Nucleus accumbens (tissue), 56 donors: ENCODE measurements at regions not wholly inside any gene's neighbourhood (a gene's known extent, or its start where the extent isn't known, plus 50 kb on each side); places are given as distances from the start of the nearest gene placed in this dataset.

Source experiments
- DNase-seq, 56 donors: peaks; one replicate each; lab custom pipeline; 2025; lab: John Stamatoyannopoulos, UW

DNA sequence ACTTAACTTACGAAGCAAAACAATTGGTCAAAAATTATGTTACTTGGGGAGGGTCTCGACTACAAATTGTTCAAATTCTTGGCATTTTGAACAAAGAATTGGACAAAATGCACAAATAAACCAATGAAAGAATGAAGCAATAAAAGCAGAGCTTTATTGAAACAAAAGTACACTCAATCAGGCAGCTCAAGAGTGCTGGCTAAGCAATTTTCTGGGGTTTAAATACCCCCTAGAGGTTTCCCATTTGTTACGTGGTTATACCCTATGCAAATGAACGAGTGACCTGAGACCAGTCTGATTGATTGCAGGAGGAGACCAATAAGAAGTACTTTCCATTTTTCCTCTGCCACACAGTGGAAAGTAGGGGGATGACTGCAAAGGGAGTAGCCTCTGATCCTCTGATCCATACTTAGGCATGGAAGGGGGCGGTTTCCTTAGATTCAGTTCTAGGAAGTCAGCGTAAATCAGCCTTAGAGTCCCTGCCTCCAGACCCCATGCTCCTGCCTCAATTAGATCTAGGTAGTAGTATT, 228.6 kb downstream of the EFNB2 start:
- DNase-seq = no peak

DNA sequence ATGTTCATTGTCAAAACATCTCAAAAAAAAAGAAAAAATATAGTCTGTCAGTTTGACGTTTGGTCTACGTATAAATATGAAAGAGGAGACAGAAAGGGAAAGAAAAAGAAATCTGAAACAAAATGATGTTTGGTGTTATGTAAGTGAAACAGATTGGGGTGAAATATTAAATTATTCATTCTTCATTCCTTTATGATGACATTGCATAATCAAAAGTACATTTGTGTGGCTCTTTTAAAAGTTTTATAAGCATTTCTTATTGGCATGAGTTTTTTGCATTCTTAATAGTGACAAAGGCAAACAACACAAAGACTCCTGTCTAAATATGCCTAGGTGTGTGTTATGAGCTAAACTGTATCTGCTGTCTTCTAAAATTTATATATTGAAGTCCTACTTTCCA, 232.6 kb downstream of the EFNB2 start:
- DNase-seq = no peak

DNA sequence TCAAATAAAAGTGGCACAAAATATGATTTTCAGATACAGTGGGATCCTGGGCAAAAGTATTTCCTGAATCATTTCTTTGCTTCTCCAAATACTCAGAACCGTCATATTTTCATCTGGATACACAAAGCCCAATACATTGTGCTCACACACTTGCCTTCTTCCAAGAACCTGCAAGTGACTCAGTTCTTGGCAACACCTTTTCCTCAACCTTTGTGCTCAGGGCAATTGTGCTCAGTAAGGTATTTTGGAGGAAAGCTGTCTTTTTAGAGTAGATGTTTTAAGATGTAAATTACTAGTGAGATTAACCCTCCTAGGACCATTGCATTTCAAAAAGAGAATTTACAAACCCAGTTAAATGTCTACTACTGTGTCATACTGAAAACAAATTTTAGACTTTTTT, 233.5 kb downstream of the EFNB2 start:
- no peak for DNase-seq

DNA sequence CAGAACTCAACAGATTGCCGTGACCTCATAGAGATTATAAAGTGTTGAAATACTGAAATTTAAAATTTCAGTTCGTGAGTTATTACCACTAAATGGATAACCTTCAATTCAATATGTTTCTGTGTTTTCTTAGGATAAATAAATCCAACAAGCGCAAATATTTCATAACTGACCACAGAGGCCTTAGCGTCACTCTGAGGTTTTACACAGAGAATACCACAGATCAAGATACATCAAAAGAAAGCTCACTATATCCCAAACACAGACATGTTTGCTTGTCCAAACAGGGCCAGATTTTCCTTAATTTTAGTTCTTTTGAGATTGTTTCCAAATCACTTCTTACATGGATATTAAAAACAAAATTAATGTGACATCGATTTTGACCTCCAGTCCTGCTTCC, 235.8 kb downstream of the EFNB2 start:
- no peak for DNase-seq

DNA sequence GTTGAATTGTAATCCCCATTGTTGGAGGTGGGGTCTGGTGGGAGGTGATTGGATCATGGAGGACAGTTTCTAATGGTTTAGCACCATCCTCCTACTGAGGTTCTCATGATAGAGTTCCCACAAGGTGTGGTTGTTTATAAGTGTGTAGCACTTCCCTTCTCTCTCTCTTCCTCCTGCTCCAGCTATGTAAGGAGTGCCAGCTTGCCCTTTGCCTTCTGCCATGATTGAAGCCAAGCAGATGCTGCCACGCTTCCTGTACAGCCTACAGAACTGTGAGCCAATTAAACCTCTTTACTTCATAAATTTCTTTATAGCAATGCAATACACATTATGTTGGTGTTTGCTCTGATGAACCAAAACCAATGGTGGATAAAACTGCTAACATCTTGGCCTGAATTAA, 238.2 kb downstream of the EFNB2 start:
- no peak for DNase-seq

DNA sequence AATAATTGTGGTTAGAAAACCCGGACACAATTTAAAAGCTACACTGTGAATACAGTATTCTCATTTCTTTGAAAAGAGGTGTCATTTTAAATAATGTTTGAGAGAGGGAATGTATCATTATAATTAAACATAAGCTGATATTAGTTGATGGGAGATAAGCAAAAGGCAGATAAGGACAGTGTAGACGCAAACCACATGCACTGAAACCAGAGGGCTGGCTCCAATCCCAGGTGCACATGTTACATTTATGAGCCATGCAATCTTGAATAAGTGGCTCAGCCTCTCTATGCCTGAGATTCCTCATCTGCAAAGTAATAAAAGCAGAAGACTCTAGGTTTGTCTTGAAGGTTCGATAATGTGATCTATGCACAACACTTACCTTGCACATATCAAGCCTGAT, 238.7 kb downstream of the EFNB2 start:
- no peak for DNase-seq

DNA sequence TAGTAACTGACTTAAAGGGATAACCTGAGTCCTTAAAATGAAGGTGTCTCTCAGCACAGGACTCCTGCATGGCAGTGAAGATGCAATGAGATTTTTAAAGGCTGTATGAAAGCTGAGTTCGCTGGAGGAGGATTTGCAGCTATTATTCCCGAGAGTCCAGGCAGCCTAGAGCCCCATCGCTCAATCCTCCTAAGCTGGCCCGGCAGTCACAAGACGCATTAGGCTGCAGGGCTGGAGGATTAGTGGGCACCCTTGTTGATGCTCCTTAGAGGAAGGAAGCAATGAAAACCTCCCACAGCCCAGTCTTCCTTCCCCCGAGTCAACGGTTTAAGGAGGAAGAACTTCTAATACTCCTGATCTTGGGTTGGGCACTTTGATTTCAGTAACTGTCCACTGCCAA, 239.5 kb downstream of the EFNB2 start:
- no peak for DNase-seq

DNA sequence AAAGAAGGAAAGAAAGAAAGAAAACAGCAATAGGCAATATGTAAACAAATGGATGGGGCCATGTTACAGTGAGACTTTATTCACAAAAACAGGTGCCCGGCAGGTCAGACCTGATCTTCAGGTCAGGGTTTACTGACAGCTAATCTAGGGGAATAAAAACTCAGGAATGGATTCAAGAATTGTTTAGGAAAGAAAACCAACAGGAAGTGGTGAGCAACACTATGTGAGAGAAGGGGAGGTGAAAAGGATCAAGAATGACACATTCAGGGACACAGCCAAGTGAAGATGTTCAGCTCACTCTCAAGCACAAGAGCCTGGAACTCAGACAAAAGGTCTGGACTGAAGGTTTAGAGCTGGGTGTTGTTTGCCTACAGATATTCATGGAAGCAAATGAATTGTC, 244.5 kb downstream of the EFNB2 start:
- DNase-seq = no peak

DNA sequence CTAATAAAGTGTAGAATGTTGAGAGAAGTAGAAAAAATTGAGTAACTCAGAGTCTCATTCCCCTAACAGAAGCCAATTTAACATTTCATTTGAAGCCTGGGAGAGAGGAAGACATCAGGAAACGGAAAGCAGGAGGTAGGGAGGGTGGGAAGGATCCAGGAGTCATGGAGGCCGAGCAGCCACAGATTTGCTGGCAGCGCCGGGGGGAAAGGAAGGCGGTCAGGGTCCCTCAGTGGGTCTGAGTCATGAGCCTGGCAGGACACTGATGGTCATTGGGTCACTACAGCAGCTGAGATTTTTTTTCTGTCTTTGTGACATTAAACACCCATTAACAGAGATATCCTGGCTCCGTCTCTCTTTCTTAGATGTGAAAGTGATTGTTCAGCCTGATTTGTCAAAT, 248.1 kb downstream of the EFNB2 start:
- DNase-seq = no peak

DNA sequence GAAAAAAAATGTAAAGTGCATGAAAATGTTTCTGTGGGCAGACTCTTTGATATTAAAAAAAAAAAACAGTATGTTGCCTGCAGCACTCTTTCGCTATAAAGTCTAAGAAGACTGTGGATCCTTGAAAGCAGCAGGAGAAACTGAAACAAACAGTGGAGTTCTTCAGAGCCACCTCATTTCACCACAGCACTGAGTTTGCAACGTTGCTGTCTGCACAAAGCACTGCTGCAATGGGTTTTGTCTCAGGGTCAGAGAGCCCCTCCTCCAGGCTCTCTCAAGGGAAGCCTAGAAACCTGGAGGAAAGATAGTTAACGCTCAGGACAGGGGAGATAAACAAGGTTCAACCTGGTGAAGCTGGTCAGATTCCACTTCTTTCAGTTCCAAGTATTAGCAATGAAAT, 248.7 kb downstream of the EFNB2 start:
- DNase-seq = no peak

DNA sequence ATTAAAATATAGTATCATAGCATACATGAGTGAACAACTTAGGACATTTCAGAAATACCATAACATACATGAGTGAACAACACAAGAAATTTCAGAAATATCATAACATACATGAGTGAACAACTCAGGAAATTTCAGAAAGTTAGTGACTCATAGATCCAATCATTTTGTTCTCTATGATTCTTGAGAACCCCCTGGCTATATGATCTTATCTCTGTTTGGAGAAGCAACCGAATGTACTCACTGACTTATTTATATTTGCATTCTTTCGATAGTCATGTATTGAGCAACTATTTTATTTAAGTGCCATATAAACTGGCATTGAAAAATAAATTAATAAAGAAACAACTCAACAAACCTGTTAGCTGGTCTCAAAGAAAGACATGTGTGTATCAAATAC, 251.1 kb downstream of the EFNB2 start:
- DNase-seq = no peak

DNA sequence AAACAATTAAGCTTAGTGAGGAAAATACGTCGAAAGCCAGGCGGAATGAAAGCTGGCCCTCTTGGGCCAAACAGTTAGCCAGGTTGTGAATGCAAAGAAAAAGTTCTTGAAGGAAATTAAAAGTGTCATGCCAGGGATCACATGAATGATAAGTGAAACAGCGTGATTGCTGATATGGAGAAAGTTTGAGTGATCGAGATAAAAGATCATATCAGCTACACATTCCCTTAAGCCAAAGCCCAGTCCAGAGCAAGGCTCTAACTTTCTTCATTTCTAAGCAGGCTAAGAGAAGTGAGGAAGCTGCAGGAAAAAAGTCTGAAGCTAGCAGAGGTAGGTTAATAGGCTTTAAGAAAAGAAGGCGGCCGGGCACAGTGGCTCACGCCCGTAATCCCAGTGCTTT, 254.0 kb downstream of the EFNB2 start:
- no peak for DNase-seq

DNA sequence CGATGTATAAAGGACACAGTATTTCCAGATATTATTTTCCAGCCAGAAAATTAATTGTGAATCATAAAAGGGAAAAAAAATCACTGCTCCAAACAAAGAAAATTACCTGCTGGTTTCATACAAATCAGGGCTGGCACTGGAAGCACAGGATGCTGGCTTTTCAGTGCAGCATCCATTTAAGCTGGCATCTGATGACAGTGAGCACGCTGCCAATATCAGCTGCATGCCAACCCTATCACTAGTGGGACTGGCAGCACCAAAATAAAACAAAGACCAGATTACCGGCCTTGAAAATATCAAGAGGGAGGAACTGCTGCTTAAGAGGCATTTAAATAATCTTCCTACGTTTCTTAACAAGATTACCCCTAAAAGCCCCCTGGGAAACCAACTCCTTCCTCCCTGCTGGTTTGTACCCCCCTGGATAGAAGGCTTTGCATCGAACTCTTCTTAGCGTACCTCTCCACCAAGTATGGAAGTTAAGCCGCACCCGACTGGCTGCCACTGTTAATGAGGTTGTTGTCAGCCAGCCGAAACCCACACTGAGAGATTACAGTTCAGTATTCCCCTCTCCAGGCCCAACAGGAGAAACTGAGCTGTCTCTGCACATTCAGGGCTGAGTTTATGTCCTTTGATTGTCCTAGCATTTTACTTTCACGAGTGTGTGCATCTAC, 257.8 kb downstream of the EFNB2 start:
- DNase-seq = peak in 4 of 56 donors; percentile 1 to 11 (median 2)

DNA sequence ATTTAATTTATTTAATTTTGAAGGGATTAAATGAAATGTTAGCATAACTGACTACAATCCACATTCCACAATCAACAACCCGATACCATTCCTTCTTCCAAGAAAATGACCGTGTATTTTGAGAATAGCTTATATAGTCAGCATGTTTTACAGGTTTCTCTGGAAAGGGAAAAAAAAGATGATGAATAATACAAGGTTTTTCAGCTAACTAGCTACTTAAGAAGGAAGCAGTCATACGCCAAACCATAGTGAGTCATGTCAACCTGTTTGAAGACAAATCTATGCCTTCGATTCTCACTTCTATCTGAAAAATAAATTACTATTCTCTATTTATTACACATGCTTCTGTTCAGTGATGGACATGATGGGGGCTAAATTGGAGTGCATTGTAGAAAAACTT, 258.6 kb downstream of the EFNB2 start:
- DNase-seq = no peak

DNA sequence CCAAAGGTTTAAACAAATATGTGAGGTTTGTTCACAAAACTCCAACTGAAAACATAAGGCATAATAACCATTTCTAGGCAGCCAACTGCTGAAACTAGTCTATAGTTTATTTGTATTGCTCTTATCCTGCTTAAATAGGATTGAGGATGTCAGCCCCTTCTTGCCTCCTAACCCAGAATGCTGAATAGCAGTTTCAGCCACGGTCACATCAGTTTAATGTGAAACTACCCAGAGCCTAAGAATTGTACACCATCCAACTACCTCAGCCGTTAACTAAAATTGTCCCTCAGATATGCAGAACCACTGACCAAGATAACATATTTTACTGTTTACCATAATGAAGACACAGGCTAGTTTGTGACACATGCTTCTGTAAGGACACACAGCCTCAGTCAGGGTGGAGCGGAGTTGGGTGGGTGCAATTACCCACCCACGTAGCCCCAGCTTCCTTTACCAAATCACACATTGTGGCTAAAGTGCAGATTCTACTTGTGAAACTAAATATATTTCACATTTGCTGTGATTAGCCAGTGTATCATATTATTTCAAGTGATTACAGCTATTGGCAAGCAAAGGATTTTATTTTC, 259.9 kb downstream of the EFNB2 start:
- no peak for DNase-seq

DNA sequence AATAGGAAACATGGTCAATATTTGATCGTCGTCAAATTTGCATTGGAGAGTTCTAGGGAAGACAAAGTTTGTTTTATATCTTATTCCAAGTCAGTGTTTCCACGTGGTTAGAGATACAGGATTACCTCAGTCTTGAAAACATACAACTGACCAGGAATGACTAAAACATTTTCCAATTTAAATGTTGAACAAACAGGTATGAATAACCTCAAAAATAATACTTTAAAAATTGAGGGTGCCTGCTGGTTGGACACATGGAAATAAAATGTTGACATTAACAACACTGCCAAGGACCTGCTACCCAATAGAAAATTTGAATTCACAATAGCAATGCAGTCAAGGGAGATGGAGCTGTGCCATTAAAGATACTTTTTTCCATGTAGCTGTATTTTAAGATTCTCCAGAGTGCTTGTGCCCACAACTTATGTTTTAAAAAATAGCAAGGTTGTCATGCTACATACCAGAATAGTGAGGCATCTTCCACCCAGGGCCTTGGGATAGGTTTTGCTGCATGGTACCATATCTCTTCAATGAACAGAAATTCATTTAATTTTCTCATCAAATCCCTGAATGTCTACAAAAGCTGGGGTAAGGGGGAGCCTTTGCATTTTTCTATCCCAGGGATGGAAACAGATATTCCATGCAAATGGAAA, 260.8 kb downstream of the EFNB2 start:
- DNase-seq = no peak

DNA sequence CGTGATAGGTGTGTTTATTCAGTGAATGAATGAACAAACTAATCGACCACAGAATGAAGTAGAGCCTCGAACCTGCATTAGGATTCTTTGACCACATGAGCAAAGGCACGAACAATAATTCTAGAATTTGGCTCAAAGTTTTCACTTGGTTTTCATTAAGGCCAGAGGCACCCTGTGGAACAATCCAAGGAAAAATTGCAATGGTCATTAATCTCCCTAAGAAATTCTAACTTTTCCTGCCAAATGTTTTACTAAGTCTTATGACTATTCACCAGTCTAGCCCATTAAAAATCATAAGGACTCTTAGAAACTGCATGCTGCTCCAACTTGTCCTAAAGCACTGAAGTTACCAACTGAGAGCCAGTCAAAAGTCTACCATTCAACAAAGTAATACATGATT, 271.7 kb downstream of the EFNB2 start:
- no peak for DNase-seq

DNA sequence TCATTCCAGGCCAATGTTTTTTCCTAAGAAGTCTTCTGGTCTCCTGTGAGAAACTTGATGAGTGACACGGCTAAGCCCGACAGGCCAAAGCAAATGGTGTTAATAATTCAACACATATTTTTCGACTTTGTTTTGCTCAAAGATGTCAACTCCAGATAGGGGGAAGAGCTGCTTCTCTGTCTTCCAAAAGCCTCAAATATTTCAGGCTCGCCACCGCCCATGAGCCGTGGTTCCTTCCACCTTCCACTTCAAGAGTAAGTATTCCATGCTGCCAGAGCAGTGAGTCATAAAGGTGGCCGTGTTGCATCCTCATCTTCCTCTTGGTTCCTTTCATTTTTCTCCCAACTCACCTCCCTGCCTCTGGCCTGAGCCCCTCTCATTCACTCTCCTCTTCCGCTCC, 272.6 kb downstream of the EFNB2 start:
- DNase-seq = no peak

DNA sequence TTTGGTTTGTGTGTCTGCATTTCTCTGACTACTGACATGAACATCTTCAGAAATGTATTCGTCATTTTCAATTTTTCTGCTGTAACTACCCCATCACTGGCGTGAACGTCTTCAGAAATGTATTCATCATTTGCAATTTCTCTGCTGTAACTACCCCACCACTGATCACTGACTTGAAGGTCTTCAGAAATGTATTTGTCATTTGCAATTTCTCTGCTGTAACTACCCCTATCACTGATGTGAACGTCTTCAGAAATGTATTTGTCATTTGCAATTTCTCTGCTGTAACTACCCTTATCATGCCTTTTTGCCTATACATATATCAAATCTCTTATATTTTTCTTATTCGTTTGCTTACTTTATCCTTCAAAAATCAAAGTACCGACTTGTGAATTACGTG, 274.0 kb downstream of the EFNB2 start:
- DNase-seq = no peak

DNA sequence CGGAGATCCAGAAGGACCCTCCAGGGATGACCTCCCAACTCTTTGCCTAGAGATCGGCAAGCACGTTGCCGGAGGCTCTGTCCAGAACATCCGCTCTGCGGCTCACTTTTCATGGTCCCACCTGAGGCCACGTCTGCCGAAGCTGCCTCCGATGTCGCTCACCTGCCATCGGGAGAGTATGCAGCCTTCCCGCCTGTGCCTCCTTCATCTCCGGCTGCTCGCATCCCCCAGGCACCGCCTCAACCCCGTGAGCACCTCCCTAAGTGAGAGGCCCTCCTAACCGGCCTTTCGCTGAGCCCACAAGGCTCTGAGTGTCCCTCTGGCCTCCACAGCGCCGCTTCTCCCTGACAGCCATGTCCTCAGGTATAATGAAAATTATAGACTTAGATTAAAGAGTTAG, 275.1 kb downstream of the EFNB2 start:
- no peak for DNase-seq

DNA sequence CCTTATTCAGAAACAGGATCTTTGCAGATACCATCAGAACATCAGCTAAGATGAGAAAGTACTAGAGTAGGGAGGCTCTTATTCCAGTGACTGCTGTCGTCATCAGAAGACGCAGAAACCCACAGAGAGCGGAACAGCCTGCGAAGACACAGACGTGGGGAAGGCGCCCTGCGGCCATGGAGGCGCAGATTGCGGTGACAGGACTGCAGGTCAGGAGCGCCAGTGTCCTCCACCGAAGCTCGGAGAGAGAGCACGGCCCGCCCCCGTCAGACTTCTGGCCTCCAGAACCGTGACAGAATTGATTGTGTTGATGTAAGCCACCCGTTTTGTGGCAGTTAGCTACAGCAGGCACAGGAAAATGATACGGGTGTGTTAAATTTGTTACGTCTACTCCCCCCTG, 275.5 kb downstream of the EFNB2 start:
- no peak for DNase-seq

DNA sequence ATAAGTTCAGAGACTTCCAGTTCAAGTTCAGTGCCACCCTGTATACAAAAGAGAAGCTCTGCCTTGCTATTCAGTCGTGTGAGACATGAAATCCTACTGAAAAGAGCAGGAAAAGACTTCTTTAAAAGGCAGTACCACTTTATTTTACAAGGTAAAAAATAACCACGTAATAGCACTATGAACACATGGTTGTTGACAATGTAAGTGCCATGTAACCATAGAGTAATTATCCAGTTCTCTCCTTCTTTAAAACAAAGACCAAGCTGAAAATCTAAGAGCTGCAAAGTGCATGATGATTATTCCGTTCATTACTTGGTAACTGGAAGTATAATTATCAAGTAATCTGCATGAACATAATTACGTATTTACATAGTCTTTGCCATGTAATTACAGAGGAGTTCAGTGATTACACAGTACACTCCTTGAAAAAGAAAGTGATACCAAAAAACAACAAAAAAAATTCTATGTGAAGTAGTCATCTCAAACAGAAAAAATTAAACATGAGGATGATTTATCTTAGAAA, 288.7 kb downstream of the EFNB2 start:
- DNase-seq = no peak
